Loucy (cell line): ENCODE measurements at regions not wholly inside any gene's neighbourhood (a gene's known extent, or its start where the extent isn't known, plus 50 kb on each side); places are given as distances from the start of the nearest gene placed in this dataset.

Experiments
- H2AFZ ChIP-seq: fragments of 200-600 bp; sonication (generic); 2 replicates; pipeline ENCODE4 v1.6.0; 2016; ENCODE audit warnings: antibody characterized with exemption, mild to moderate bottlenecking, low read length, moderate library complexity
- H3F3A ChIP-seq: fragments of 200-600 bp; 2 replicates; pipeline ENCODE4 v1.6.0; 2016; ENCODE audit warnings: antibody characterized with exemption, low read depth, mild to moderate bottlenecking
- H3K27me3 ChIP-seq: fragments of 200-600 bp; sonication (generic); 2 replicates; pipeline ENCODE4 v1.6.1; 2014; ENCODE audit warnings: low read length, mild to moderate bottlenecking; ENCODE audit not compliant: insufficient read depth, poor library complexity, severe bottlenecking
- H3K36me3 ChIP-seq: fragments of 200-600 bp; sonication (generic); 2 replicates; pipeline ENCODE4 v1.6.1; 2016; ENCODE audit warnings: low read length; ENCODE audit not compliant: insufficient read depth
- H3K4me1 ChIP-seq: fragments of 200-600 bp; sonication (generic); 2 replicates; pipeline ENCODE4 v1.5.1; 2014; ENCODE audit warnings: low read length, mild to moderate bottlenecking; ENCODE audit not compliant: insufficient read depth, poor library complexity, severe bottlenecking
- H3K4me2 ChIP-seq: fragments of 200-600 bp; sonication (generic); 2 replicates; pipeline ENCODE4 v1.6.0; 2014; ENCODE audit warnings: antibody characterized with exemption, low read length, low read depth, mild to moderate bottlenecking; ENCODE audit not compliant: poor library complexity, severe bottlenecking
- H3K4me3 ChIP-seq: fragments of 200-600 bp; sonication (generic); 2 replicates; pipeline ENCODE4 v1.5.1; 2014; ENCODE audit warnings: low read length, mild to moderate bottlenecking, mixed read lengths; ENCODE audit not compliant: poor library complexity, severe bottlenecking
- H3K79me2 ChIP-seq: fragments of 200-600 bp; sonication (generic); 2 replicates; pipeline ENCODE4 v1.6.1; 2014; ENCODE audit warnings: low read length; ENCODE audit not compliant: insufficient read depth
- H3K9ac ChIP-seq: fragments of 200-600 bp; sonication (generic); 2 replicates; pipeline ENCODE4 v1.6.0; 2014; ENCODE audit warnings: mild to moderate bottlenecking, low read depth, low read length, moderate library complexity; ENCODE audit not compliant: poor library complexity, severe bottlenecking
- H3K9me2 ChIP-seq: fragments of 200-600 bp; sonication (generic); replicated peaks from 2 replicates; pipeline ENCODE4 v1.6.1; 2016; ENCODE audit warnings: low read depth, low read length, mixed read lengths
- H3K9me3 ChIP-seq: fragments of 200-600 bp; sonication (generic); 2 replicates; pipeline ENCODE4 v1.6.1; 2014; ENCODE audit warnings: mild to moderate bottlenecking, antibody characterized with exemption, low read length, low read depth; ENCODE audit not compliant: insufficient read depth
- H4K20me1 ChIP-seq: fragments of 200-600 bp; sonication (generic); 2 replicates; pipeline ENCODE4 v1.6.0; 2014; ENCODE audit warnings: antibody characterized with exemption, low read length, mild to moderate bottlenecking; ENCODE audit not compliant: insufficient read depth, poor library complexity, severe bottlenecking
- EZH2phosphoT487 ChIP-seq: fragments of 200-600 bp; IDR thresholded peaks from 2 replicates; pipeline ENCODE4 v1.6.1; 2018; ENCODE audit warnings: antibody characterized with exemption, mild to moderate bottlenecking, moderate library complexity, borderline replicate concordance
- TF ChIP-seq, protein P1 (sequence below): fragments of 200-600 bp; sonication (generic); conservative IDR thresholded peaks from 2 replicates; pipeline ENCODE4 v1.5.1; 2014; ENCODE audit warnings: mild to moderate bottlenecking, antibody characterized with exemption, low read length

DNA sequence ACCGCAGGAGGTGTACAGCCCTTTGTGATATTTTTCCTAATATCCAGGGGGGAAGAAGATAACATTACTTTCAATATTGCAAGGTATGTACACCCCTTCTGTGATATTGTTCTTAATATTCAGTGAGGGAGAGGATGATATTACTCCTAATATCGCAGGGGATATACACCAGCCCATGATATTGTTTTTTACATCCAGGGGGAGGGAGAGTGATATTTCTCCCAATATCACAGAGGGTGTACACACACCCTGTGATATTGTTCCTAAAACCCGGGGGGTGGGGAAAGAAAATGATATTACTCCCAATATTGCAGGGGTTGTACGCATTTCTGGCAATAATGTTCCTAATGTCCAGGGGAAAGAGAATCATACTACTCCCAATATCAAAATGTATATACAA is 58.0 kb upstream of the SLC25A48 start:
- no peak overlapping the region for H2AFZ ChIP-seq
- no peak overlapping the region for H3K4me3 ChIP-seq
- no peak for TF ChIP-seq EZH2phosphoT487
- TF ChIP-seq, protein P1, sequence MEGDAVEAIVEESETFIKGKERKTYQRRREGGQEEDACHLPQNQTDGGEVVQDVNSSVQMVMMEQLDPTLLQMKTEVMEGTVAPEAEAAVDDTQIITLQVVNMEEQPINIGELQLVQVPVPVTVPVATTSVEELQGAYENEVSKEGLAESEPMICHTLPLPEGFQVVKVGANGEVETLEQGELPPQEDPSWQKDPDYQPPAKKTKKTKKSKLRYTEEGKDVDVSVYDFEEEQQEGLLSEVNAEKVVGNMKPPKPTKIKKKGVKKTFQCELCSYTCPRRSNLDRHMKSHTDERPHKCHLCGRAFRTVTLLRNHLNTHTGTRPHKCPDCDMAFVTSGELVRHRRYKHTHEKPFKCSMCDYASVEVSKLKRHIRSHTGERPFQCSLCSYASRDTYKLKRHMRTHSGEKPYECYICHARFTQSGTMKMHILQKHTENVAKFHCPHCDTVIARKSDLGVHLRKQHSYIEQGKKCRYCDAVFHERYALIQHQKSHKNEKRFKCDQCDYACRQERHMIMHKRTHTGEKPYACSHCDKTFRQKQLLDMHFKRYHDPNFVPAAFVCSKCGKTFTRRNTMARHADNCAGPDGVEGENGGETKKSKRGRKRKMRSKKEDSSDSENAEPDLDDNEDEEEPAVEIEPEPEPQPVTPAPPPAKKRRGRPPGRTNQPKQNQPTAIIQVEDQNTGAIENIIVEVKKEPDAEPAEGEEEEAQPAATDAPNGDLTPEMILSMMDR = no peak
- no peaks in the 10 kb centered on the region for H3K79me2 ChIP-seq
- H3K27me3 ChIP-seq = no peaks in the 10 kb centered on the region
- no peaks in the 10 kb centered on the region for H3K9me2 ChIP-seq
- no peaks in the 10 kb centered on the region for H4K20me1 ChIP-seq
- no peak overlapping the region for H3K9ac ChIP-seq
- H3K4me2 ChIP-seq = no peak overlapping the region
- no peaks in the 10 kb centered on the region for H3K9me3 ChIP-seq
- H3K36me3 ChIP-seq = no peaks in the 10 kb centered on the region
- H3K4me1 ChIP-seq = no peaks in the 10 kb centered on the region
- H3F3A ChIP-seq = no peaks in the 10 kb centered on the region

DNA sequence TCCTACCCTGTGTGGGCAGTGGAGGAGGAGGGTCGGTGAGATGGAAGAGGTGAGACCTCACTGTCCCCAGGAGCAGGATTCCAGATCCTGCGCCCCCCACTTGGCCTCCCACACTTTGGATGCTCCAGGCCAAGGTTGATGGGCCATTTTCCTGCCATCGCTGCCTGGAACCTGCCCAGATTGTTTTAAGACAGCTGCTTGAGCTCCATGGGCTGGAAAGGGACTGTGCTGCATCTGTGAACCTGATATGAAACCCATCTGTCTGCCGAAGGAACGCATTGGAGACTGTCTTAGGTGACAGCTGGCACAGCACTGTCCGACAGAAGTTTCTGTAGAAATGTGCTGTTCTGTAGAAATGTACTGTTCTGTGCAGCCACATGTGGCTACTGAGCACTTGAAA is 72.7 kb upstream of the SLC25A48 start:
- TF ChIP-seq, protein P1 = no peak
- TF ChIP-seq EZH2phosphoT487 = no peak
- Histone ChIP-seq H3K27me3 (no peaks in the 10 kb centered on the region), H3K36me3 (no peaks in the 10 kb centered on the region)

DNA sequence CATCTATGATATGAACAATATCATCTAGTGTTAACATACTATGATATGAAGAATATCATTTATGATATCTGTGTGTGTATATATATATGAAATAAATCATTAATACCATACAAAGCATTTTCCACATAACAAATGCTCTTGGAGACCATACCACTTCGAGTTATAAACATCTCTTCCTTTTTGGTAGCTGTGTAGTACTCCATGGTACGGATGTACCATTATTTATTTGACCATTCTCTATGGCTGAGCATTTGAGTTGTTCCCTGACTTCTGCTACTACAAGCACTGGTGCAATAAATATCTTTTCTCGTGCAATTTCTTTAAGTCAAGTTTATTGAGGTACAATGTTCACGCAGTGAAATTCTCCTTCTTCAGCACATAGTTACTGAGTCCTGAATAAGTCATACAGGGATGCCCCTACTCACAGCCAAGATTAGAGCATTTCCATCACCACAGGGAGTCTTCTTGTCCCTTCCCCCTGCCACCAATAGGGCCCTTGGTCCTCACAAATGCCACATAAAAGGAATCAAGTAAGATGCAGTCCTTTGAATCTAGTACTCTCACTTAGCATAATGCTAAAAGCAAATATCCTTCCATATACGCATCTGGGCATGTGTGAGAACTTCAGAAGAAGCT is 75.2 kb upstream of the SLC25A48 start:
- Histone ChIP-seq H3K4me1 (no peaks in the 10 kb centered on the region), H3K4me3 (no peak overlapping the region), H3K36me3 (no peaks in the 10 kb centered on the region), H4K20me1 (no peaks in the 10 kb centered on the region), H3K4me2 (no peak overlapping the region), H3K9me3 (no peaks in the 10 kb centered on the region), H3K79me2 (no peaks in the 10 kb centered on the region), H3K27me3 (no peaks in the 10 kb centered on the region), H3K9ac (no peak overlapping the region), H2AFZ (no peak overlapping the region), H3F3A (no peaks in the 10 kb centered on the region), H3K9me2 (no peaks in the 10 kb centered on the region)
- no peak for TF ChIP-seq EZH2phosphoT487
- TF ChIP-seq, protein P1 = no peak

More for the DNA sequence above, 72.7 kb upstream of the SLC25A48 start:
- H3K9ac ChIP-seq = no peak overlapping the region
- H3K4me2 ChIP-seq = no peak overlapping the region
- H3K9me2 ChIP-seq = no peaks in the 10 kb centered on the region
- H3K79me2 ChIP-seq = no peaks in the 10 kb centered on the region
- no peak overlapping the region for H2AFZ ChIP-seq
- H3K4me1 ChIP-seq = no peaks in the 10 kb centered on the region
- H3K4me3 ChIP-seq = no peak overlapping the region
- H4K20me1 ChIP-seq = no peaks in the 10 kb centered on the region
- H3F3A ChIP-seq = no peaks in the 10 kb centered on the region
- H3K9me3 ChIP-seq = no peaks in the 10 kb centered on the region
